HCT116 (cell line): ENCODE measurements at regions not wholly inside any gene's neighbourhood (a gene's known extent, or its start where the extent isn't known, plus 50 kb on each side); places are given as distances from the start of the nearest gene placed in this dataset.
"Not testable (repeated sequence)": the region's sequence is repeated elsewhere in the genome, so short reads cannot be mapped to it uniquely, and the experiment has no call there.

ENCODE experiments used
- ATAC-seq: fragments of 200-7000 bp; cut with Tn5 transposase; 2 replicates; pipeline ENCODE4 v1.9.1; 2020; ENCODE audit warnings: mild to moderate bottlenecking, moderate library complexity
- BruUV-seq: library from RNA; stranded (reverse); fragments of 400-500 nt; replicated peaks from 2 replicates; lab custom pipeline; 2021; lab: Mats Ljungman, UMichigan
- CTCF ChIA-PET: fragments of 300-600 bp; sonication (Branson Sonifier 250); formaldehyde crosslinking; loops from one replicate; lab custom pipeline; 2021; ENCODE audit warnings: antibody characterized with exemption; lab: Charles Lee
- POLR2A ChIA-PET: fragments of 300-600, 350-600 bp; sonication (Branson Sonifier 250); formaldehyde crosslinking; loops from one replicate; lab custom pipeline; 2021; ENCODE audit warnings: antibody characterized with exemption; lab: Charles Lee
- RAD21 ChIA-PET, 2 experiments: fragments of 300-600 bp; sonication (Branson Sonifier 250); formaldehyde crosslinking; loops; one replicate each; lab custom pipeline; 2023; ENCODE audit warnings: low total read pairs in 2 of 2; ENCODE audit not compliant: uncharacterized antibody in 2 of 2, unreplicated experiment in 2 of 2, low non-redundant PET in 1 of 2; lab: Charles Lee
- DNase-seq: peaks from one replicate; pipeline ENCODE4 v3.0.0-alpha.2; 2010; ENCODE audit warnings: low read depth, low spot score
- H2AFZ ChIP-seq: fragments of 200-600 bp; shearing (Covaris generic), sonication (generic); 2 replicates; pipeline ENCODE4 v1.6.1; 2017; ENCODE audit warnings: low read depth, mixed run types, mixed read lengths, antibody characterized with exemption, low read length; ENCODE audit not compliant: poor library complexity, severe bottlenecking
- H3K27ac ChIP-seq: 2 replicates; pipeline ENCODE4 v1.5.1; 2012; ENCODE audit warnings: low read depth, low read length
- H3K27me3 ChIP-seq: fragments of 200-600 bp; sonication (generic); 2 replicates; pipeline ENCODE4 v1.6.1; 2016; ENCODE audit warnings: mixed run types, low read length, mixed read lengths; ENCODE audit not compliant: insufficient read depth
- H3K36me3 ChIP-seq, 2 experiments: fragments of 200-500 bp in 1 of 2; fragments of 200-600 bp in 1 of 2; sonication (Bioruptor generic) in 1 of 2; sonication (generic) in 1 of 2; 2 replicates each; pipeline versions ENCODE4 v1.5.1 to v1.6.1; 2014 to 2016; ENCODE audit warnings: low read length in 2 of 2, inconsistent platforms in 1 of 2, mixed read lengths in 1 of 2, mixed run types in 1 of 2; ENCODE audit not compliant: insufficient read depth in 2 of 2, control insufficient read depth in 1 of 2
- H3K4me1 ChIP-seq, 2 experiments: fragments of 200-600 bp in 1 of 2; sonication (generic) in 1 of 2; 2 replicates each; pipeline versions ENCODE4 v1.5.1 to v1.6.1; 2012 to 2017; ENCODE audit warnings: low read length in 2 of 2, inconsistent platforms in 1 of 2, mild to moderate bottlenecking in 1 of 2, mixed read lengths in 1 of 2, mixed run types in 1 of 2, moderate library complexity in 1 of 2; ENCODE audit not compliant: insufficient read depth in 2 of 2, control insufficient read depth in 1 of 2
- H3K4me2 ChIP-seq: fragments of 200-600 bp; sonication (generic); 2 replicates; pipeline ENCODE4 v1.6.1; 2017; ENCODE audit warnings: mixed run types, low read length, mixed read lengths
- H3K4me3 ChIP-seq, 2 experiments: fragments of 200-600 bp in 1 of 2; sonication (generic) in 1 of 2; replicated peaks in 1 of 2; 2 replicates each; pipeline ENCODE4 v1.5.1; 2011 to 2016; ENCODE audit warnings: low read length in 2 of 2, control low read depth in 1 of 2, low read depth in 1 of 2, mild to moderate bottlenecking in 1 of 2, mixed read lengths in 1 of 2, mixed run types in 1 of 2
- H3K79me2 ChIP-seq: fragments of 200-600 bp; sonication (generic); 2 replicates; pipeline ENCODE4 v1.6.1; 2017; ENCODE audit warnings: mild to moderate bottlenecking, mixed run types, low read length, moderate library complexity, mixed read lengths; ENCODE audit not compliant: insufficient read depth
- H3K9ac ChIP-seq: fragments of 200-600 bp; sonication (generic); 2 replicates; pipeline ENCODE4 v1.6.1; 2016; ENCODE audit warnings: low read length, mixed read lengths
- H3K9me2 ChIP-seq: fragments of 200-600 bp; sonication (generic), shearing (Covaris generic); 2 replicates; pipeline ENCODE4 v1.6.1; 2017; ENCODE audit warnings: mixed run types, mild to moderate bottlenecking, moderate library complexity; ENCODE audit not compliant: insufficient read depth
- H3K9me3 ChIP-seq, 2 experiments: fragments of 200-500 bp in 1 of 2; fragments of 200-600 bp in 1 of 2; sonication (Bioruptor generic) in 1 of 2; sonication (generic) in 1 of 2; 2 replicates each; pipeline ENCODE4 v1.6.1; 2014 to 2017; ENCODE audit warnings: low read length in 2 of 2, mixed read lengths in 2 of 2, inconsistent platforms in 1 of 2, low read depth in 1 of 2, mild to moderate bottlenecking in 1 of 2, mixed run types in 1 of 2, moderate library complexity in 1 of 2; ENCODE audit not compliant: control insufficient read depth in 1 of 2, insufficient read depth in 1 of 2
- H4K20me1 ChIP-seq: fragments of 200-600 bp; sonication (generic), shearing (Covaris generic); 2 replicates; pipeline ENCODE4 v1.6.1; 2017; ENCODE audit warnings: mixed run types, mild to moderate bottlenecking, moderate library complexity; ENCODE audit not compliant: insufficient read depth
- CEBPB ChIP-seq: IDR thresholded peaks from 2 replicates; pipeline ENCODE4 v1.6.1; 2012; ENCODE audit warnings: low read depth
- EGR1 ChIP-seq: IDR thresholded peaks from 2 replicates; pipeline ENCODE4 v1.6.1; 2012; ENCODE audit warnings: low read depth
- ELF1 ChIP-seq: IDR thresholded peaks from 2 replicates; pipeline ENCODE4 v1.6.1; 2012; ENCODE audit warnings: low read depth, borderline replicate concordance
- EZH2 ChIP-seq: fragments of 200-600 bp; sonication (generic); IDR thresholded peaks from 2 replicates; pipeline ENCODE4 v1.6.1; 2017; ENCODE audit warnings: antibody characterized with exemption, mixed run types
- EZH2phosphoT487 ChIP-seq: fragments of 200-600 bp; IDR thresholded peaks from 2 replicates; pipeline ENCODE4 v1.6.1; 2018; ENCODE audit warnings: antibody characterized with exemption, borderline replicate concordance
- MAX ChIP-seq: IDR thresholded peaks from 2 replicates; pipeline ENCODE4 v1.6.1; 2012
- RAD21 ChIP-seq: IDR thresholded peaks from 2 replicates; pipeline ENCODE4 v1.6.1; 2012; ENCODE audit warnings: low read depth, mild to moderate bottlenecking
- SIN3A ChIP-seq: IDR thresholded peaks from 2 replicates; pipeline ENCODE4 v1.6.1; 2012; ENCODE audit warnings: low read depth
- TCF7L2 ChIP-seq: IDR thresholded peaks from 2 replicates; pipeline ENCODE4 v1.7.0; 2011; ENCODE audit warnings: borderline replicate concordance, inconsistent platforms; ENCODE audit not compliant: insufficient read depth, insufficient read length; ENCODE audit errors: extremely low read depth
- ZNF274 ChIP-seq: fragments of 200-500 bp; sonication (Bioruptor generic); IDR thresholded peaks from 2 replicates; pipeline ENCODE4 v1.6.1; 2014; ENCODE audit warnings: mild to moderate bottlenecking, low read depth, low read length, inconsistent platforms
- intact Hi-C: fragments of 100-400 bp; cut with micrococcal nuclease; formaldehyde crosslinking; loops from 2 replicates; pipeline ENCODE4 v1.10.0; 2022

GRCh38 chr22:35186492-35186891, 70.8 kb upstream of the HMGXB4 start:
- no TSS peak for BruUV-seq
- Histone ChIP-seq H4K20me1 (no peaks in the 10 kb centered on the region), H3K27me3 (no peaks in the 10 kb centered on the region), H3K27ac (no peak overlapping the region), H3K9me3 (peaks cover 0 to 3% of the 10 kb centered on the region in 2 experiments; a peak in 1 of 4 replicates), H3K36me3 (peaks cover 0 to 17% of the 10 kb centered on the region in 2 experiments; a peak in 1 of 4 replicates), H3K79me2 (no peaks in the 10 kb centered on the region), H2AFZ (no peak overlapping the region), H3K4me2 (no peak overlapping the region), H3K9ac (no peak overlapping the region), H3K4me1 (peaks cover 2 to 6% of the 10 kb centered on the region in 2 experiments; a peak in 2 of 4 replicates), H3K4me3 (no peak overlapping the region), H3K9me2 (no peaks in the 10 kb centered on the region)
- no peak for ATAC-seq
- no peak for DNase-seq
- ChIA-PET CTCF (no interaction called here), POLR2A (no interaction called here), RAD21 (no interaction called here)
- intact Hi-C loops = no loop called here
- TF ChIP-seq EGR1 = no peak
- no peak for TF ChIP-seq EZH2phosphoT487
- no peak for TF ChIP-seq EZH2
- no peak for TF ChIP-seq ZNF274
- TF ChIP-seq MAX = no peak
- TF ChIP-seq SIN3A = no peak
- TF ChIP-seq RAD21 = no peak
- TF ChIP-seq CEBPB = no peak
- no peak for TF ChIP-seq ELF1
- no peak for TF ChIP-seq TCF7L2

- H3K27me3 ChIP-seq, H3K4me2 ChIP-seq, CTCF ChIA-PET, H3K9me2 ChIP-seq, H3K9me3 ChIP-seq, H4K20me1 ChIP-seq, BruUV-seq, H3K9ac ChIP-seq, ATAC-seq, DNase-seq, H3K79me2 ChIP-seq, H3K4me3 ChIP-seq, intact Hi-C loops, H2AFZ ChIP-seq, POLR2A ChIA-PET, H3K27ac ChIP-seq, RAD21 ChIA-PET: not testable (repeated sequence)
- Histone ChIP-seq H3K36me3 (peaks cover 0 to 17% of the 10 kb centered on the region in 2 experiments; a peak in 1 of 4 replicates), H3K4me1 (peaks cover 5 to 11% of the 10 kb centered on the region in 2 experiments; a peak in 3 of 4 replicates)
Measured at GRCh38 chr22:35188930-35189329, 68.4 kb upstream of the HMGXB4 start.
